ENCODE measurements at regions not wholly inside any gene's neighbourhood (a gene's known extent, or its start where the extent isn't known, plus 50 kb on each side); places are given as distances from the start of the nearest gene placed in this dataset.
A peak's percentile ranks its signal among the peaks of the same experiment; 100 is the strongest.

DNA sequence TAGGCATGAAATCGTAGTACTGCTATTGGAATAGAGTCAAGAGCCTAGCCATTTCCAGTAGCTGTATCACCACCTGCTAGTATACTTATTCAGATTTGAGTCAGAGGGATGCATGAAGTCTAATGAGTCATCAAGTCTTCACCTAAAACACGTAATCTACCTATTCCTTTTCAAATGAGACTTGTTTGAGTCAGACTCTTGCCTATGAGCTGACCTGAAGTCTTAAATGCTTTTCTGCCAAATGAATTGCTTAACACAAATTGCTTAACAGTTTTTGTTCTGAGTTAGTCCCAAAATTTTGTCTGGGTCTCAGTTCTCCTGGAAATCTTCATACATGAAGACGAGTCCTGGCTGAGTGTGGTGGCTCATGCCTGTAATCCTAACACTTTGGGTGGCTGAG is 165.2 kb downstream of the GNAT3 start:
- Histone ChIP-seq H3K36me3 (replicated peaks in 1 of 2; ENCODE audit: insufficient read depth in 1 of 2, low read depth in 2 of 2) (no peaks in the 10 kb centered on the region), H3K9me3 (no peaks in the 10 kb centered on the region), H3K4me3 (no peak overlapping the region), H3K4me1 (no peaks in the 10 kb centered on the region), H3K27me3 (no peaks in the 10 kb centered on the region), H3K27ac (no peak overlapping the region)
- DNase-seq (no peak), ATAC-seq (no peak)
- WGBS, 2 donors: 49 to 70% methylated on average over 3 of the region's 3 CpGs
- no peak for TF ChIP-seq POLR2A (IDR thresholded peaks at IDR 0.05)
- TF ChIP-seq, protein P1, sequence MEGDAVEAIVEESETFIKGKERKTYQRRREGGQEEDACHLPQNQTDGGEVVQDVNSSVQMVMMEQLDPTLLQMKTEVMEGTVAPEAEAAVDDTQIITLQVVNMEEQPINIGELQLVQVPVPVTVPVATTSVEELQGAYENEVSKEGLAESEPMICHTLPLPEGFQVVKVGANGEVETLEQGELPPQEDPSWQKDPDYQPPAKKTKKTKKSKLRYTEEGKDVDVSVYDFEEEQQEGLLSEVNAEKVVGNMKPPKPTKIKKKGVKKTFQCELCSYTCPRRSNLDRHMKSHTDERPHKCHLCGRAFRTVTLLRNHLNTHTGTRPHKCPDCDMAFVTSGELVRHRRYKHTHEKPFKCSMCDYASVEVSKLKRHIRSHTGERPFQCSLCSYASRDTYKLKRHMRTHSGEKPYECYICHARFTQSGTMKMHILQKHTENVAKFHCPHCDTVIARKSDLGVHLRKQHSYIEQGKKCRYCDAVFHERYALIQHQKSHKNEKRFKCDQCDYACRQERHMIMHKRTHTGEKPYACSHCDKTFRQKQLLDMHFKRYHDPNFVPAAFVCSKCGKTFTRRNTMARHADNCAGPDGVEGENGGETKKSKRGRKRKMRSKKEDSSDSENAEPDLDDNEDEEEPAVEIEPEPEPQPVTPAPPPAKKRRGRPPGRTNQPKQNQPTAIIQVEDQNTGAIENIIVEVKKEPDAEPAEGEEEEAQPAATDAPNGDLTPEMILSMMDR (IDR thresholded peaks at IDR 0.05): no peak
- intact Hi-C loops (cut with DNase I): no loop called here

DNA sequence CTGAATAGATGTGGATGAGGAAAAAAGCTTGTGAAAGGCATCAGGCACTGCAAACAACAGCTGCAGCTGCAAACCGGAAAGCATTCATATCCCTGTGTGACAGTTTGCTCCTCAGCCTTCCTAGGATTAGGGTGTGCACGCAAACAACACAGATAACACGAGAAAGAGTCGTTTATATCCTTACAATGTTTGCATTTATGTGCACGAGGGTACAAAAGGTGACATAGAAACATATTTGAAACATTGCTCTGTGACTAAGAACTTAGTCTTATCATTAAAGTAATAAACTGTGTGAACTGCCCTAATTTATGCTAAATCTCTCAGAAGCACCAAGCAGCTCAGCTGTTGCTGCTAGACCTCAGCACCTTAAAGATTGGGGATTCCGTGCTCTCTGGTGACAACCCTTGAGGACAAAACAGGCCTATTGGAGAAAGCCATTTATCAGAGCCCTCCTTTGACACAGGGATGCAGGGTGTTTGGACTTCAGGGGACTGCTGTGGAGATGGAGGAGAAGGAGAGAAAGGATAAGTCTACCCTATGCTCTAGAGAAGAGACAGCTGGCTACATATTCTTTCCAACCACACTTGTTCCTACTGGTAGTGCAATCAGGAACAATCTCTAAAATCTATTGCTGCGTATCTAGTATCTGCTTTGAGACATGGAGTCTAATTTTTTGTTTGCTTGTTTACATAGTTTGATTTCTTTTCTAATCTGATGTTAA is 176.2 kb downstream of the GNAT3 start:
- no peaks in the 10 kb centered on the region for H3K9me3 ChIP-seq
- H3K27ac ChIP-seq: no peak overlapping the region
- no peaks in the 10 kb centered on the region for H3K27me3 ChIP-seq
- H3K4me3 ChIP-seq: no peak overlapping the region
- H3K4me1 ChIP-seq: no peaks in the 10 kb centered on the region
- no peak for TF ChIP-seq POLR2A (IDR thresholded peaks at IDR 0.05)
- TF ChIP-seq, protein P1 (IDR thresholded peaks at IDR 0.05): no peak
- ATAC-seq (no peak), DNase-seq (peak in 1 of 4 donors; percentile 4)
- H3K36me3 ChIP-seq (replicated peaks in 1 of 2; ENCODE audit: insufficient read depth in 1 of 2, low read depth in 2 of 2): no peaks in the 10 kb centered on the region
- 20 to 27% methylated on average over 7 of the region's 7 CpGs for WGBS, 2 donors
- intact Hi-C loops (cut with DNase I): no loop called here

DNA sequence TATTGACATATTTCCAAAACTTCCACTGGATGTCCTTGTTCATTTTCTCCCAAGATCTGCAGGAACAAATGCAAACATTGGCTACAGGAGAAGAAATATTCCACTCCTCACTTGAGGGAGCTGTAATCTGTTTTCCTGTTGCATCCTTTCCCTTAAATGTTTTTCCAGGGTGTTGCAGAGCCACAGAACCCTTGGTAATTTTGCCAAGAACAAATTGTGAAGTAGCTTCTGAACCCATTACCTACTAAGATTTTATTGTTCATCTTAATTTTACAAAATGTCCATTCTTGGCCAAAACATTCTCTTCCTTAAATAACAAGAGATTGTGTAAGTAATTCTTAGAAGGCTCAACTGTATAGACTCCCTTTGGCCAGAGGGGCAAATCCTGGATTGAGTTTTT is 177.0 kb downstream of the GNAT3 start:
- Histone ChIP-seq H3K27ac (no peak overlapping the region), H3K9me3 (no peaks in the 10 kb centered on the region), H3K36me3 (replicated peaks in 1 of 2; ENCODE audit: insufficient read depth in 1 of 2, low read depth in 2 of 2) (no peaks in the 10 kb centered on the region), H3K27me3 (no peaks in the 10 kb centered on the region), H3K4me3 (no peak overlapping the region), H3K4me1 (no peaks in the 10 kb centered on the region)
- no peak for TF ChIP-seq POLR2A (IDR thresholded peaks at IDR 0.05)
- TF ChIP-seq, protein P1 (IDR thresholded peaks at IDR 0.05): no peak
- DNase-seq (no peak), ATAC-seq (no peak)
- intact Hi-C loops (cut with DNase I): no loop called here

DNA sequence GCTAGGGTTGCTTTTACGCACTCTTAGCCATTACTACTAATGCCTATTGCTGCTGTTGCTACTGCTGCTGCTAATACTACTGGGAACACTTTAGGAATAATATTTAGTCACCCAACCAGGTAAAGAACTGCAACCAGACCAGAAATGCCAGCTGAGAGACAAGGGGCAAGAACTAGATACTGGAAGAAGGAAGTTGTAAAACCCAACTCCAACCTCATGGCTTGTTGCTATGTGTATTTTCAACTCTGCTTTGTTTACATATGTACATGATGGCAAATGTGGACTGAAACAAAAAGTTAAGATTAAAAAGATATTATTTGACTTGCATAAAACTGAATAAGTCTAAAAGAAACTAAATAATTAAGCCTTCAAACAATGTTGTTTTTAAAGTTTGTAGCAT is 177.7 kb downstream of the GNAT3 start:
- TF ChIP-seq, protein P1 (IDR thresholded peaks at IDR 0.05): no peak
- TF ChIP-seq POLR2A (IDR thresholded peaks at IDR 0.05): no peak
- DNase-seq (no peak), ATAC-seq (no peak)
- no peak overlapping the region for H3K4me3 ChIP-seq
- H3K9me3 ChIP-seq: no peaks in the 10 kb centered on the region
- no peaks in the 10 kb centered on the region for H3K4me1 ChIP-seq
- no peaks in the 10 kb centered on the region for H3K27me3 ChIP-seq
- H3K36me3 ChIP-seq (replicated peaks in 1 of 2; ENCODE audit: insufficient read depth in 1 of 2, low read depth in 2 of 2): no peaks in the 10 kb centered on the region
- intact Hi-C loops (cut with DNase I): no loop called here
- no peak overlapping the region for H3K27ac ChIP-seq
- 75 to 79% methylated on average over 1 of the region's 1 CpG for WGBS, 2 donors

DNA sequence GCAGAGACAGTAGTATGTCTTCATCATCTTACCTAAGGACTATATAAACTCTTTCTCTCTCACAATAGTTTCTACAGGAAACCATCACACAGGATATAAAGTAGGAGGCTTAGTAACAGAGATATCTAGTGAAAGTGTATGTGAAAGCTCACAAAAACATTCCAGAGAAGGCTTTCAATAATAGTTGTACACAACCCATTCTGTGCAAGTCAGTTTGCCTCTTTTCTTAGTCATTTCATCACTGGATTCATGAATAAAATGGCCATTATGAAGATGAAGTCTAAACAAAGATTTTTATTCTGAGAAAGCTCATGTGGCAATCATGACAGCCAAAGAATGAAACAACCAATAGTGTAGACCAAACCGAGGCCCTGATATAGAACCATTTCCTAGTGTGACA is 178.8 kb downstream of the GNAT3 start:
- no peak for ATAC-seq
- intact Hi-C loops (cut with DNase I): no loop called here
- DNase-seq: no peak
- H3K27ac ChIP-seq: no peak overlapping the region
- no peaks in the 10 kb centered on the region for H3K9me3 ChIP-seq
- no peak for TF ChIP-seq POLR2A (IDR thresholded peaks at IDR 0.05)
- TF ChIP-seq, protein P1 (IDR thresholded peaks at IDR 0.05): no peak
- no peaks in the 10 kb centered on the region for H3K27me3 ChIP-seq
- no peaks in the 10 kb centered on the region for H3K36me3 ChIP-seq (replicated peaks in 1 of 2; ENCODE audit: insufficient read depth in 1 of 2, low read depth in 2 of 2)
- H3K4me1 ChIP-seq: no peaks in the 10 kb centered on the region
- no peak overlapping the region for H3K4me3 ChIP-seq
- WGBS, 2 donors: 61 to 76% methylated on average over 1 of the region's 1 CpG

Measured in body of pancreas (tissue), 4 donors.